Dermis blood vessel endothelial cell (primary cell): ENCODE measurements at regions not wholly inside any gene's neighbourhood (a gene's known extent, or its start where the extent isn't known, plus 50 kb on each side); places are given as distances from the start of the nearest gene placed in this dataset.
A peak's percentile ranks its signal among the peaks of the same experiment; 100 is the strongest.

ENCODE experiments used
- DNase-seq: peaks from one replicate; pipeline ENCODE4 v3.0.0; 2010

DNA sequence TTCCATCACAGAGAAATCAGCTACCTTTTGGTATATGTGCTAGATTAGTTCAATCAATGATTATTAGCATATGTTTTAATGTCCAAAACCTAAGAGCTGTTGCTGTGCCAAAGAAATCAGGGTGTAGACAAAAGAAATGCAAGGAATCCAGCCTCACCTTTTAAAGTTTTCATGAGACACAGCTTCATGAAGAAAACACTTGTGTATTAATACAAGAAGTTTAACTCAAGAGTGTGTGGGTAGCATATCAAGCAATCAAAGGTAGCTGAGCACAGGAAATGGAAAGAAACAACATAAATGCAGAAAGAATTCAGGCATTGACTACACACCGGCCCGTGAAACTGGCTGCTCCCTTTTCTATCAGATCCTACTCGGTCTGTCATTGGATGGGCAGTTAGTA is 76.0 kb upstream of the CAV2 start:
- DNase-seq = peak; percentile 27

DNA sequence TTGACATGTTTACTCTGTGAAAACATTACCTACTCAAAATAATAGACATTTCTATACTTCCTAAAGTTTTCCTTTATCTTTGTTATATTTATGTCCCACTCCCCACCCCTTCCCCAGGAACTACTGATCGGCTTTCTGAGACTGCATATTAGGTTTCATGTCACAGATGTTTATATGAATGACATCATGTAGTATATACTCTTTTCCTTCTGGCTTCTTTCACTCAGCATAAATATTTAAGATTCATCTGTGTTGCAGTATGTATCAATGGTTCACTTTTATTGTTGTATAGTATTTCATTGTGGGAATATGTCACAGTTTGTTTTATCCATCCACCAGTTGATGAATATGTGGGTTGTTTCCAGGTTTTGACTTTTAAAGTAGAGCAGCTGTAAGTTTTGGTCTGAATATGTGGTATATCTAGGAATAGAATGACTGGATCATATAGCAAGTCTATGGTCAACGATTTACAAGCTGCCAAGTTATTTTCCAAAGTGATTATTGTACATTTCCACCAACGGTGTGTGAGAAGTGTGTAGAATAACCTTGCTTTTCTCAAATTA is 73.8 kb upstream of the CAV2 start:
- DNase-seq = no peak

DNA sequence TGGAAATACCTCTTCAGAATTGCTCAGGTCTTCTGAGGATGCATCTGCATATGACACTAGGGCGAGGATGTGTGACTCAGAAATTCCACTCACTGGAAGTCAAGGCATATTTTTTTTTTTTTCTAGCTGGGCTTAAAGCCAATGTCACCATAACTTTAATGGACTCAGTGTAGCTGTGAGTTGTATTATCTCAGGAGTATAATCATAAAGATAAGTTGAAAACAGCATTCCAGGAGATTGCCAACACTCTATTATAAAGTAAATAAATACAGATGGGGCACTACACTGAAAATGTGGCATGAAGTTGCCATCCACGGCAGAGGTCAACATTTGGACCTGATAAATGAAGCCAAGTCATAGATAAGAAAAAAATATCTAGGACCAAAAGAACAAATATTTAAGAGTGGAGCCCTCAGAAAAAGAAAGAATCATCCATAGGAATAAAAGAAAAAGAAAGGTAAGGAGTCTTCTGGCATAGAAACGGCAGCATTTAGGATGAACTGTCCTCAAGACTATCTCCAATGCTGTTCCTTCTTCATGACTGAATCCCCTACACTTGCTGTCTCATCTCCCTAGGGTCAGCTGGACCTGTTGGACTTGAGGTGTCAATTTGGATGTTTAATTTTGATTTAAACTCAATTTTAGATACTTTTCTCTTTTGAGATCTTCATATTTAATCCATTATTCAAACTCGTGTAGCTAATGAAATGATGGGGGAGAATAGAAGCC is 72.9 kb upstream of the CAV2 start:
- peak; percentile 99 for DNase-seq

DNA sequence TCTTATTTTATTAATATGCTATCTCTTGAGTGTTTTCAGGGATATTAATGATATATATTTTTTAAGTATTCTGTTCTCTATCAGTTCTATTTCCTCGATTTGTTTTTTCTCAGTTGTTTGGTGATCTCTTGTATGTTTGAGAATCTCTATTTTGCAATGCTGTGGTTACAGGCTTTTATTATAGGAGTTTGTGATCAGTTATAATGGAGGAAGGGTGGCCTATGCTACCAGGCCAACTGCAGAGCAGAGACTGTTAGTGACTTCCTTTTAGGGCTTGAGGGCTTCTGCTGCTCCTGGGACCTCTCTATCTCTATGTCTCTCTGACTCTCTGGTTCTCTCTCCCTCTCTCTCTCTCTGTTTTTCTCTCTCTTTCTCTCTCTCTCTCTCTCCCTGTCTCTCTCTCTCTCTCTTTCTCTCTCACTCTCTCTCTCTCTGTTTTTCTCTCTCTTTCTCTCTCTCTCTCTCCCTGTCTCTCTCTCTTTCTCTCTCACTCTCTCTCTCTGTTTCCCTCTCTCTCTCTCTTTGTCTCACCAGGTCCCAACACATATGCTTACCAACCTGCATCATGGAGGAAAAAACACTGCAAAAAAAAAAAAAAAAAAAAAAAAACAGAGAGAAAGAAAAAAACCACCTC is 69.4 kb upstream of the CAV2 start:
- DNase-seq = no peak

- DNase-seq = no peak
Observed at GRCh38 chr7:116431787-116432526, 67.6 kb upstream of the CAV2 start.

- DNase-seq = no peak
Observed at GRCh38 chr7:116432527-116432916, 67.0 kb upstream of the CAV2 start.

DNA sequence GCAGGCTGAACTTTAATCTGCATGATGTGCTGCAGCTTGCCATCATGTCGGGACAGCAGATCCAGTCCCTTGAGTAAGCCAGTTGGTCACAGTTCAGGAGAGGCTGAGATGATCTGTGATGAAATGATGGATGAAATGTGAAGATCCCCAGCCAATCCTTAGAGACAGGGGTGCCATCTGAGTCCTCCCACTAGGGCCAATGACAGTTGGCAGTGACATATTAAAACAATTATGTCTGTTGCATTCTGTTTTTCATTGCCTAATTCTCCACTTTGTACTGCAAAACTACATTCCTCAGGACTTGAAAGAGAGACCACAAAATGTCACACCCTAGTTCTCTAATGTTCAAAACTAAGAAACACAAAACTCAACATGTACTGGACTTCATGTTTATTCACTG is 66.3 kb upstream of the CAV2 start:
- no peak for DNase-seq

- DNase-seq = peak; percentile 46
Observed at GRCh38 chr7:116434820-116435341, 64.7 kb upstream of the CAV2 start.

- no peak for DNase-seq
Observed at GRCh38 chr7:116436305-116436826, 63.2 kb upstream of the CAV2 start.

- DNase-seq = peak; percentile 52
Observed at GRCh38 chr7:116438267-116438666, 61.3 kb upstream of the CAV2 start.

- no peak for DNase-seq
Observed at GRCh38 chr7:116439005-116439404, 60.5 kb upstream of the CAV2 start.

DNA sequence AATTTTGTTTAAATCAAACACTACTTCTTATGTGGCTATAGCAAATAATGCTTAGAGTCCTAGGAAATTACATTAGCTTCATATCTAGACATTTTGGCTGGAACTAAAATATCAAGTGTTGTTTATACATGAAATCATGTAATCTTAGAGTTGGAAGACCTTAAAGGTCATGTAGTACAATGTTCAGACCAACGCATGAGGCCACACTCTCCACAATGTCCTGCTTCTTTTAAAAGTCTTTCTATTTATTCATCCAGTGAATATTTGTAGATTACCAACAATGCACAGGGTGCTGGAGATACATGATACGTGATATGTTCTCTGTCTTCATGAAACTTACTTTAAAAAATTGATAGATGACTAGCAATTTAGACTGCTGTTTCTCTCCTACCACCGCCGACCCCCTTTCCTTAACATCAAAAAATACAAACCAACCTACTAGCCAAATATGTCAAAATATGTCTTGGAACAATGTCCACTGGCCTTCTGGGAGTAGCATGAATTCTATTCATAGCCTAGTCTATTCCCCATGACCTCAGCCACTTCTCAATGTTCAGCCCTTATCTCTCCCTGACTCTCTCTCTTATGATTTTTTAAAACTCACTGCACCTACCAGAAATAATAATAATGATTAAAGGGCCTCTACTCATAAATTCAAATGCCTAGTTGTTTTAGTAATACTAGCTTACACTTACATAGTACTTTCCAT is 59.5 kb upstream of the CAV2 start:
- DNase-seq = no peak

DNA sequence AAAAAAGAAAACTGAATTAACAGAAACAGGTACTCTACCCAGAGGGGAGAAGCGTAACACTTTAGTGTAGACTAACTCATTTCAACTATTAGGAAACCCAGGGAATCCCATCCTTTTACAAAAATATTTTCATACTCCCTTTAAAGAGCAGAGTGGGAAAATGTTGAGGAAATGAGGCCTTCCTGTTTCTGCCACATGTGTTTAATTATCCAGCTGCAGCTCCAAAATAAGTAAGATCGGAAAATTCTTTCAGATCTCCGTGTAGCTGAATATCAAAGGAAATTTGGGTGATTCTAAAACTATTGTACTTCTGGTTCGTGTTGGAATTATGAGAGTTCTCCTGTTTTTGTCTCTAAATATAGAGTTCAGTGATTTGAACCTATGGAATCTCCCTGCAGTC is 58.0 kb upstream of the CAV2 start:
- DNase-seq = peak; percentile 75

DNA sequence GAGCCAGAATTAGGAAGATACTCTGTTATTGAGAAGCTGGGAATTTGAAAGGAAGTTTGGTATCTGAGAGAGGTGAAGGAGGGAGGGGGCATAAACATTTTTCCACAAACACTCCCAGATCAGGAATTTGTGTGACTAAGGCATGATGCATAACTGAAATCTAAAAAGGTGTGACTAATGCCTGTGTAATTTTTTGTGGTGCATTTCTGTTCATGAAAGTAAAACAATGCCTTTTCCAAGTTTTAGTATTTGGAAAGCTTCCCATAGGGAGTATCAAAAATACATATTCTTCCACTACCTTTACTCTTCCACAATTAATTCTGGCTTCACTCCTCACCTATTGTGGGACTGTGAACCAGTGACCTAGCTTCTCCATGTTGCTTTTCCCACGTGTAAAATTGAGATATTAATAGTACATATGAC is 56.4 kb upstream of the CAV2 start:
- DNase-seq = peak; percentile 95

- DNase-seq = no peak
Observed at GRCh38 chr7:116443646-116444045, 55.9 kb upstream of the CAV2 start.

DNA sequence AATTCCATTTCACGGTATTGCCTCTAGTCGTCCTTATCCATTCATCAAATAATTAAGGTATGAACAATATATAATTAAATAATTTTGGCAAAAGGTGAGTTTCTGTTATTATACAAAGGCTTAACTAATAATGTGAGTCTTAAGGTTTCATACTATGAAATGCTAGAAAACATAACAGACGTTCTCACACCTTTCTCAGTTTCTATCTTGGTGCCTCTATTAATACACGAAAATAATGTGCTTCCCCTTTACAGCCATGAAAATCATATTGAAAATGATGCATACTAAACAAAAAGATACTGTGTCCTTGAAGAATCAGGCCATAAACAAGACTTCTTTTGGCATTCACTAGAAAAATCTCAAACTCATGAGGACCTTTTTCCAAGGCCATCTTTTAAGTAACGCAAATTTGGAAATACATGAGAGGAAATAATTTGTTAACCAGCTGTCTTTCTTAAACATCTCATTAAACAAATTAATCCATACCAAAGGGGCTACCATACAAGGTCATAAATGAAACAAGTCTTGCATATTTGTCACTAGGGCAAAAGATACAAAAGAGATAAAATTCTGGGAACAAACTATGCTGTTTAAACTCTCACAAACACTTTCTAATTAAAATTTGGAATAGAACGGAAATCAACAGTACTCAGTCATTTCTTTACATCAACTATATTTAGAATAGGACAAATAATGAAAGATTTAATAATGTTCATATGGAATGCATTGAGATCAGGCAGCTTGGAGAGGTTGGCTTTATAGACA is 53.9 kb upstream of the CAV2 start:
- DNase-seq = no peak

- DNase-seq = no peak
Observed at GRCh38 chr7:116446212-116446855, 53.2 kb upstream of the CAV2 start.

DNA sequence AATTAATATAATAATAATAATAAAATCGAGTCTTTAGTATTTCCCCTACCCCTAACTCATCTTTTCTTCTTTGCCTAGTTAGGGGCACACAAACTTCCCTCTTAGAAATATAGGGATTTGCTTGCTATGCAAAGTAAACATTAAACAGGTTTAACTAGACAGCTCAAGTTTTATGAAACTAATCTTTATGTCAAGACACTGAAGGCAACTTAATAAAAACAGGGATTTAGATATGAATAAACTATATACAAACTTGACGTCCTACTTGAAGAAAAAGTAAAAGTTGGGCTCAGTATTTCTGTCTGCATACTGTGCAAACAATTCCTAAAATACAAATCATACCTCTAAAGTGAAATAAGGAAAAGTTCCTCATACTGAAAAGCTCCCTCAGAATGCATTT is 52.1 kb upstream of the CAV2 start:
- no peak for DNase-seq

- no peak for DNase-seq
Observed at GRCh38 chr7:116447966-116448839, 51.3 kb upstream of the CAV2 start.

DNA sequence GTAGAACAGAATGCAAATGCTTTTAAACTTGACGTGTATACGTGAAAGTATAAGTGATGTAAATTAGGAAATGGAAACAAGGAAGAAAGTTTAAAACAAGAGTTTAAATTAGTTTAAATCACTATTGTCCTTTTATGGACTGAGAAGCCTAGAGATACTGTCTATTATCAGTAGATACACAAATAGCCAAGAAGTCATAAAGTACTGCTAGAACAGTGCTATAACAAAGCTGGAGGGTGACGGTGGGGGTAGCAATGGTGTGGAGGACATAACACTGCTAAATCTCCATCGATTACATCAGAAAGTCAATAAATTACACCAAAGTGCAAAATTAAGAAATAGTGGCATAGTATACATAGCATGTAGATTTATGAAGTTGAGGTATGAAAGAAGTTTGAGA is 50.1 kb upstream of the CAV2 start:
- no peak for DNase-seq
